Stomach (tissue), 4 donors: ENCODE measurements at regions not wholly inside any gene's neighbourhood (a gene's known extent, or its start where the extent isn't known, plus 50 kb on each side); places are given as distances from the start of the nearest gene placed in this dataset.
"Not testable (repeated sequence)": the region's sequence is repeated elsewhere in the genome, so short reads cannot be mapped to it uniquely, and the experiment has no call there.

Source experiments
- EP300 ChIP-seq: sonication (generic); formaldehyde crosslinking; IDR thresholded peaks from one replicate; pipeline ENCODE4 v1.6.1; 2017; ENCODE audit warnings: antibody characterized with exemption
- TF ChIP-seq, protein P1 (sequence below), 7 experiments: fragments of 450-650 bp in 4 of 7; fragments of 200-600 bp in 3 of 7; sonication (generic) in 3 of 7; IDR thresholded peaks; one replicate each; pipeline ENCODE4 v1.5.1; 2016 to 2019; ENCODE audit warnings: antibody characterized with exemption in 7 of 7, control low read depth in 2 of 7, mild to moderate bottlenecking in 1 of 7

DNA sequence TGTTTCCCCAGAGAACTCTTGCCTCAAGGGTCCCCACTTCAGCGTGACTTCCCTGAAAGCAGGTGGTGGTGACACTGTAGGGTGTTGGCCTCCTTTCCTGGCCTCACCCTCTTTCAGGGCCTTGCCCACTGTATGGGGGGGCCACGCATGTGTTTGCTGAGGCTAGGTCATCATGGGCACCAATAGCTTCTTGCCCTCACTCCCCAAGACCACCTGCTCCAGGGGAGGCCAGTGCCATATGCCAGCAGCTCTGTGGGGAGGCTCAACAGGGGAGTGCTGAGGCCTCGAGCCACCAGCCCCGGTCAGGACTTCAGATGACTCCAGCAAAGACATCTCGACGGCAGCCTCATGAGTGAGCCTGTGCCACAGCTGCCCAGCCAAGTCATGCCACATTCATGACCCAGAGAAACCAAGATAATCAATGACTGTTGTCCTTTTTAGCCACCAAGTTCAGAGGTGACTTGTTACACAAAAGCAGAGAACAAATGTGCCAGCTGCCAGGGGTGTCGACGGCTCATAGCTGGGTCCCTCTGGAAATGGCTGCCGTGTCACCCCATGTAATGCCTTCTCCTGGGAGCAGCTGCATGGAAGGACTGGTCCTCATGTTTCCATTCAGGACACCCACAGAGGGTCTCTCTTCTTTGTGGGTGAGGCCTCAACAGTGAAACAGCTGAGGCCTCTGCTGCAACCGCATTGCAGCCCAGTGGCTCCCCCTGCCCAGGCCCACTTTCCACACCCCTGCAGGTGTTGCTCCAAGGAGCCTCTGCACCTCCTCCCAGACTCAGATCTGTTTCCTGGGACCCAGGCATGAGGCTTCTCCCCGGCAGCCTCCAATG is 162.2 kb downstream of the LAT start:
- TF ChIP-seq, protein P1, sequence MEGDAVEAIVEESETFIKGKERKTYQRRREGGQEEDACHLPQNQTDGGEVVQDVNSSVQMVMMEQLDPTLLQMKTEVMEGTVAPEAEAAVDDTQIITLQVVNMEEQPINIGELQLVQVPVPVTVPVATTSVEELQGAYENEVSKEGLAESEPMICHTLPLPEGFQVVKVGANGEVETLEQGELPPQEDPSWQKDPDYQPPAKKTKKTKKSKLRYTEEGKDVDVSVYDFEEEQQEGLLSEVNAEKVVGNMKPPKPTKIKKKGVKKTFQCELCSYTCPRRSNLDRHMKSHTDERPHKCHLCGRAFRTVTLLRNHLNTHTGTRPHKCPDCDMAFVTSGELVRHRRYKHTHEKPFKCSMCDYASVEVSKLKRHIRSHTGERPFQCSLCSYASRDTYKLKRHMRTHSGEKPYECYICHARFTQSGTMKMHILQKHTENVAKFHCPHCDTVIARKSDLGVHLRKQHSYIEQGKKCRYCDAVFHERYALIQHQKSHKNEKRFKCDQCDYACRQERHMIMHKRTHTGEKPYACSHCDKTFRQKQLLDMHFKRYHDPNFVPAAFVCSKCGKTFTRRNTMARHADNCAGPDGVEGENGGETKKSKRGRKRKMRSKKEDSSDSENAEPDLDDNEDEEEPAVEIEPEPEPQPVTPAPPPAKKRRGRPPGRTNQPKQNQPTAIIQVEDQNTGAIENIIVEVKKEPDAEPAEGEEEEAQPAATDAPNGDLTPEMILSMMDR (IDR thresholded peaks at IDR 0.05): not testable (repeated sequence)
- TF ChIP-seq EP300: not testable (repeated sequence)
